ENCODE measurements at regions not wholly inside any gene's neighbourhood (a gene's known extent, or its start where the extent isn't known, plus 50 kb on each side); places are given as distances from the start of the nearest gene placed in this dataset.

GRCh38 chr1:198374288-198374687 lies 166.2 kb downstream of the ATP6V1G3 start:
- TF ChIP-seq CTBP1 (IDR thresholded peaks at IDR 0.05; ENCODE audit: borderline replicate concordance) (no peak), SP1 (IDR thresholded peaks at IDR 0.05) (no peak), TARDBP (IDR thresholded peaks at IDR 0.05) (no peak), ARNT (IDR thresholded peaks at IDR 0.05) (no peak), LEF1 (IDR thresholded peaks at IDR 0.05; ENCODE audit: borderline replicate concordance) (no peak), ELF4 (IDR thresholded peaks at IDR 0.05) (no peak), BHLHE40 (IDR thresholded peaks at IDR 0.05; ENCODE audit: borderline replicate concordance) (no peak), L3MBTL2 (conservative IDR thresholded peaks at IDR 0.05) (no peak), PKNOX1 (IDR thresholded peaks at IDR 0.05) (no peak), HDGF (IDR thresholded peaks at IDR 0.05; ENCODE audit: borderline replicate concordance) (no peak)
- no peak for DNase-seq (ENCODE audit: extremely low spot score)
- CTCF ChIA-PET: no interaction called here
- POLR2A ChIA-PET: no interaction called here

GRCh38 chr1:198373376-198373775 lies 167.1 kb downstream of the ATP6V1G3 start:
- POLR2A ChIA-PET: no interaction called here

More at GRCh38 chr1:198373376-198373775, 167.1 kb downstream of the ATP6V1G3 start:
- CTCF ChIA-PET: no interaction called here
- DNase-seq (ENCODE audit: extremely low spot score): no peak
- TF ChIP-seq BHLHE40 (IDR thresholded peaks at IDR 0.05; ENCODE audit: borderline replicate concordance): no peak
- no peak for TF ChIP-seq PKNOX1 (IDR thresholded peaks at IDR 0.05)
- TF ChIP-seq FOXM1 (IDR thresholded peaks at IDR 0.05; ENCODE audit: borderline replicate concordance): no peak
- no peak for TF ChIP-seq CTBP1 (IDR thresholded peaks at IDR 0.05; ENCODE audit: borderline replicate concordance)
- TF ChIP-seq FOXA1 (IDR thresholded peaks at IDR 0.05): no peak
- no peak for TF ChIP-seq ARNT (IDR thresholded peaks at IDR 0.05)
- no peak for TF ChIP-seq FOXK2 (IDR thresholded peaks at IDR 0.05)
- no peak for TF ChIP-seq ZNF384 (IDR thresholded peaks at IDR 0.05)
- no peak for TF ChIP-seq NFRKB (IDR thresholded peaks at IDR 0.05)
- TF ChIP-seq SUZ12 (IDR thresholded peaks at IDR 0.05): no peak
- no peak for TF ChIP-seq LEF1 (IDR thresholded peaks at IDR 0.05; ENCODE audit: borderline replicate concordance)
